ENCODE measurements at regions not wholly inside any gene's neighbourhood (a gene's known extent, or its start where the extent isn't known, plus 50 kb on each side); places are given as distances from the start of the nearest gene placed in this dataset.
"Not testable (repeated sequence)": the region's sequence is repeated elsewhere in the genome, so short reads cannot be mapped to it uniquely, and the experiment has no call there.

DNA sequence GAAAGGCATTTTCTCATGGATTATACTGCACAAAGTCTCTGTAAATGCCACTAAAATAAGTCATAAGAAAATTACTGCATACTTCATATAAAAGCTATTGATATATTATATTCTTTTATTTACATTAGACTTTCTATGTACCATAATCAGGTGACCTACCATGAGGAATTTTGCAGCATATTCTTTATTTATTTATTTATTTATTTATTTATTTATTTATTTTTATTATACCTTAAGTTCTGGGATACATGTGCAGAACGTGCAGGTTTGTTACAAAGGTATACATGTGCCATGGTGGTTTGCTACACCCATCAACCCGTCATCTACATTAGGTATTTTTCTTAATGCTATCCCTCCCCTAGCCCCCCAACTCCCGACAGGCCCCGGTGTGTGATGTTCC is 596.2 kb downstream of the CHSY3 start:
- H3K9ac ChIP-seq (ENCODE audit: low read depth in 1 of 3, low read length in 3 of 3); H3K9me3 ChIP-seq (ENCODE audit: control insufficient read depth in 3 of 3, low read length in 3 of 3); H3K4me1 ChIP-seq (ENCODE audit: control insufficient read depth in 3 of 3, insufficient read depth in 3 of 3, low read length in 3 of 3); H3K27ac ChIP-seq (ENCODE audit: low read depth, low read length); H3K36me3 ChIP-seq (ENCODE audit: control insufficient read depth in 3 of 3, insufficient read depth in 3 of 3, low read length in 3 of 3); H3K27me3 ChIP-seq (ENCODE audit: control insufficient read depth in 3 of 3, insufficient read depth in 3 of 3, low read length in 3 of 3); H3K4me3 ChIP-seq (ENCODE audit: low read length in 3 of 3): not testable (repeated sequence)

GRCh38 chr5:130496215-130496614 is 592.0 kb downstream of the CHSY3 start:
- H3K4me1 ChIP-seq (ENCODE audit: control insufficient read depth in 3 of 3, insufficient read depth in 3 of 3, low read length in 3 of 3), result no peaks in the 10 kb centered on the region
- H3K9me3 ChIP-seq (ENCODE audit: control insufficient read depth in 3 of 3, low read length in 3 of 3), result peaks cover 0 to 2% (median 0%) of the 10 kb centered on the region in 3 donors
- H3K27ac ChIP-seq (ENCODE audit: low read depth, low read length), result no peak overlapping the region
- H3K27me3 ChIP-seq (ENCODE audit: control insufficient read depth in 3 of 3, insufficient read depth in 3 of 3, low read length in 3 of 3), result no peaks in the 10 kb centered on the region
- no peak overlapping the region for H3K4me3 ChIP-seq (ENCODE audit: low read length in 3 of 3)
- H3K36me3 ChIP-seq (ENCODE audit: control insufficient read depth in 3 of 3, insufficient read depth in 3 of 3, low read length in 3 of 3), result no peaks in the 10 kb centered on the region
- H3K9ac ChIP-seq (ENCODE audit: low read depth in 1 of 3, low read length in 3 of 3), result no peak overlapping the region

DNA sequence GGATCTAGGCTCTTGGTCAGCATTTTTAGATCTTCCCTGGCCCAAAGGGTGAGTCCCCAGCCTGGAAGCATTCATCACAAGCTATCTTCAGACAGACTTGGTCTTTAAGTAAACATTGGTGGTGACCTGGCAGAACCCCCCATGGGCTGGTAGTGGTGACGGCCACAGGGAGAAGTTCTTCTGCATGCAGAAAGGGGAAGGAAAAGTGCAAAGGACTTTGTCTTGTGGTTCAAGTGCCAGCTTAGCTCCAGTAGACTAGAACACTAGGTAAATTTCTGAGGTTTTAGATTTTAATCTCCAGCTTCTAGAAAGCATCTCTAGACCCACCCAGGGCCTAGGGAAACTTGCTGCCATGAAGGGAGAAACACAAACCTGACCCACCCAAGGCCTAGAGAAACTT is 584.0 kb downstream of the CHSY3 start:
- Histone ChIP-seq H3K27me3 (ENCODE audit: control insufficient read depth in 3 of 3, insufficient read depth in 3 of 3, low read length in 3 of 3) (no peaks in the 10 kb centered on the region), H3K4me3 (ENCODE audit: low read length in 3 of 3) (no peak overlapping the region), H3K36me3 (ENCODE audit: control insufficient read depth in 3 of 3, insufficient read depth in 3 of 3, low read length in 3 of 3) (no peaks in the 10 kb centered on the region), H3K27ac (ENCODE audit: low read depth, low read length) (no peak overlapping the region), H3K4me1 (ENCODE audit: control insufficient read depth in 3 of 3, insufficient read depth in 3 of 3, low read length in 3 of 3) (no peaks in the 10 kb centered on the region), H3K9me3 (ENCODE audit: control insufficient read depth in 3 of 3, low read length in 3 of 3) (no peaks in the 10 kb centered on the region), H3K9ac (ENCODE audit: low read depth in 1 of 3, low read length in 3 of 3) (no peak overlapping the region)

DNA sequence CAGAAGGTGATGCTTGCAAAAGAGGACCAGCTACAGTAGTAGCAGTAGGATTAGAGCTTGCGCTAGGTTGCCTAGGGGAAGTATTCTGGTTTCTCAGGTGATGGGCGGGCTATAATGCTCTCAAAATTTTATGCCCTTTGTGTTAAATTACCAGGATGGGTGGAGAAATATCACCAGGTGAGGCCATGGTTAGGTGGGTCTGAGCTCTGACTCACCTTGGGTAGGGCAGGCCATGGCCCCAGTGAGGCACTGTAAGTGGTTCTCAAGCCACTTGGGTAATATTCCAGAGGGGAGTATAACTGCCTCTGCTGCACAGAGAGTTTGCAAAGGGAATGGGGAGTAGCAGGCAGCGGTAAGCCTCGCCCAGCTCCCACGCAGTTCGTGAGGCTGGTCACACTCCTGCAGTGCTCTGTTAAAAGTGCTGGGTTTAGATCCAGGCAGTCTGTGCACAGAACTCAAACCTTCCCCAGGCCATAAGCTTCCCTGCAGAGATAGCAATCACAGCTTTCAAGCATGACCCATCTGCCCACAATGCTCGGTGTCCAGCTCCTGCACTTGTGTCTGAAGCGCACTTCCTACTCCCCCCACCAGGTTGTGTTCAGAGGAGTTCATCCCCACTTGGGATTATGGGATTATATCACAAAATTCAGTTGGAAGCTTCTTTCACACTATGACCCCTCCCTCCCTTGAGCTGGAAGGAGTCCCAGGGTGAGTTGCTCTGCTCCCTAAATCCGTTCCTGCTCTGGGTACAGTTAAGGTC is 575.0 kb downstream of the CHSY3 start:
- Histone ChIP-seq H3K4me1 (ENCODE audit: control insufficient read depth in 3 of 3, insufficient read depth in 3 of 3, low read length in 3 of 3) (no peaks in the 10 kb centered on the region), H3K27ac (ENCODE audit: low read depth, low read length) (no peak overlapping the region), H3K4me3 (ENCODE audit: low read length in 3 of 3) (no peak overlapping the region), H3K27me3 (ENCODE audit: control insufficient read depth in 3 of 3, insufficient read depth in 3 of 3, low read length in 3 of 3) (no peaks in the 10 kb centered on the region), H3K9ac (ENCODE audit: low read depth in 1 of 3, low read length in 3 of 3) (no peak overlapping the region), H3K36me3 (ENCODE audit: control insufficient read depth in 3 of 3, insufficient read depth in 3 of 3, low read length in 3 of 3) (no peaks in the 10 kb centered on the region), H3K9me3 (ENCODE audit: control insufficient read depth in 3 of 3, low read length in 3 of 3) (no peaks in the 10 kb centered on the region)

DNA sequence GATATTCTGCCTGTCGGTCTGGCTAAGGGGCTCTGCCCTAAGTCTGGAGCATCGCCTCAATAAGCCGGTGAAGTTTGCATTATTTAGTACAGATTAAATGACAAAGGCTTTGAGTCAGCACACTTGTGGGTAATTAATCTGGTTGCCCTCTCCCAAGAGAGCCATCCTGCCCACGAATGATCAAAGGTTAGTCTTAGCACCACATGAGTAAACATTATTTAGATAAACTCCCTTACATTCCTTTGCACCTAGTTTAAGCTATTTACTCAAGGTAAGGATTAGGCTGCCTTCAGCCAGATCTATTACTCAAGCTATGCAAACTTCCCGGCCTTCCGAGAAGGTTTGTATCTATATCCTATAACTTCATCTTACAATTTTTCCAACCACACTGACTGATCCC is 572.1 kb downstream of the CHSY3 start:
- Histone ChIP-seq H3K27me3 (ENCODE audit: control insufficient read depth in 3 of 3, insufficient read depth in 3 of 3, low read length in 3 of 3) (no peaks in the 10 kb centered on the region), H3K4me3 (ENCODE audit: low read length in 3 of 3) (no peak overlapping the region), H3K27ac (ENCODE audit: low read depth, low read length) (no peak overlapping the region), H3K9me3 (ENCODE audit: control insufficient read depth in 3 of 3, low read length in 3 of 3) (no peaks in the 10 kb centered on the region), H3K36me3 (ENCODE audit: control insufficient read depth in 3 of 3, insufficient read depth in 3 of 3, low read length in 3 of 3) (no peaks in the 10 kb centered on the region), H3K4me1 (ENCODE audit: control insufficient read depth in 3 of 3, insufficient read depth in 3 of 3, low read length in 3 of 3) (no peaks in the 10 kb centered on the region), H3K9ac (ENCODE audit: low read depth in 1 of 3, low read length in 3 of 3) (no peak overlapping the region)

DNA sequence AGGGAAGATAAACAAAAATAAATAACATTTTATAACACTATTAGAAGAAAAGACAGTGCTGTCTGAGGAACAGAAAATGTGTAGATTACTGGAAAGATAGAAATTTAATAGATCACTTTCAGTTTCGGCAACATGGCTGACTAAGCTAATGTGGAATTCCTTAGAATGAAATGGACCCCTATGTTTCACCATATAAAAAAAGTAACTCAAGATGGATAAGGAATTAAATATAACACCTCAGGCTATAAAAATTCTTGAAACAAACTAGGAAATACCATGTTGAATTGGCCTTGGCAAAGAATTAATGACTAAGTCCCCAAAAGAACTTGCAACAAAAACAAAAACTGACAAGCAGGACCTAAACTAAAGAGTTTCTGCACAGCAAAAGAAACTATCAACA is 558.3 kb downstream of the CHSY3 start:
- no peak overlapping the region for H3K27ac ChIP-seq (ENCODE audit: low read depth, low read length)
- H3K27me3 ChIP-seq (ENCODE audit: control insufficient read depth in 3 of 3, insufficient read depth in 3 of 3, low read length in 3 of 3), result no peaks in the 10 kb centered on the region
- no peak overlapping the region for H3K9ac ChIP-seq (ENCODE audit: low read depth in 1 of 3, low read length in 3 of 3)
- H3K36me3 ChIP-seq (ENCODE audit: control insufficient read depth in 3 of 3, insufficient read depth in 3 of 3, low read length in 3 of 3), result no peaks in the 10 kb centered on the region
- H3K9me3 ChIP-seq (ENCODE audit: control insufficient read depth in 3 of 3, low read length in 3 of 3), result no peaks in the 10 kb centered on the region
- H3K4me3 ChIP-seq (ENCODE audit: low read length in 3 of 3), result no peak overlapping the region
- H3K4me1 ChIP-seq (ENCODE audit: control insufficient read depth in 3 of 3, insufficient read depth in 3 of 3, low read length in 3 of 3), result no peaks in the 10 kb centered on the region

- no peak overlapping the region for H3K4me3 ChIP-seq (ENCODE audit: low read length in 3 of 3)
- no peaks in the 10 kb centered on the region for H3K36me3 ChIP-seq (ENCODE audit: control insufficient read depth in 3 of 3, insufficient read depth in 3 of 3, low read length in 3 of 3)
- no peaks in the 10 kb centered on the region for H3K27me3 ChIP-seq (ENCODE audit: control insufficient read depth in 3 of 3, insufficient read depth in 3 of 3, low read length in 3 of 3)
- H3K9me3 ChIP-seq (ENCODE audit: control insufficient read depth in 3 of 3, low read length in 3 of 3), result no peaks in the 10 kb centered on the region
- no peak overlapping the region for H3K27ac ChIP-seq (ENCODE audit: low read depth, low read length)
- no peaks in the 10 kb centered on the region for H3K4me1 ChIP-seq (ENCODE audit: control insufficient read depth in 3 of 3, insufficient read depth in 3 of 3, low read length in 3 of 3)
- no peak overlapping the region for H3K9ac ChIP-seq (ENCODE audit: low read depth in 1 of 3, low read length in 3 of 3)
Measured at GRCh38 chr5:130455175-130455574, 550.9 kb downstream of the CHSY3 start.

DNA sequence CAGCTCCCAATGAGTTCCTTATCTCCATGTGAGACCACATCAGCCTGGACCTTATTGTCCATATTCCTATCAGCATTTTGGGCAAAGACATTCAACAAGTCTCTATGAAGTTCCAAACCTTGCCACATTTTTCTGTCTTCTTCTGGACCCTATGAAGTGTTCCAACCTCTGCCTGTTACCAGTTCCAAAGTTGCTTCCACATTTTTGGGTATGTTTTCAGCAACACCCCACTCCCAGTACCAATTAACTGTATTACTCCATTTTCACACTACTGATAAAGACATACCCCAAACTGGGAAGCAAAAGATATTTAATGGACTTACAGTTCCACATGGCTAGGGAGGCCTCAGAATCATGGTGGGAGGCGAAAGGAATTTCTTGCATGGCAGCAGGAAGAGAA is 548.5 kb downstream of the CHSY3 start:
- Histone ChIP-seq H3K27ac (ENCODE audit: low read depth, low read length) (no peak overlapping the region), H3K27me3 (ENCODE audit: control insufficient read depth in 3 of 3, insufficient read depth in 3 of 3, low read length in 3 of 3) (no peaks in the 10 kb centered on the region), H3K36me3 (ENCODE audit: control insufficient read depth in 3 of 3, insufficient read depth in 3 of 3, low read length in 3 of 3) (no peaks in the 10 kb centered on the region), H3K4me1 (ENCODE audit: control insufficient read depth in 3 of 3, insufficient read depth in 3 of 3, low read length in 3 of 3) (no peaks in the 10 kb centered on the region), H3K9ac (ENCODE audit: low read depth in 1 of 3, low read length in 3 of 3) (no peak overlapping the region), H3K4me3 (ENCODE audit: low read length in 3 of 3) (no peak overlapping the region), H3K9me3 (ENCODE audit: control insufficient read depth in 3 of 3, low read length in 3 of 3) (no peaks in the 10 kb centered on the region)

DNA sequence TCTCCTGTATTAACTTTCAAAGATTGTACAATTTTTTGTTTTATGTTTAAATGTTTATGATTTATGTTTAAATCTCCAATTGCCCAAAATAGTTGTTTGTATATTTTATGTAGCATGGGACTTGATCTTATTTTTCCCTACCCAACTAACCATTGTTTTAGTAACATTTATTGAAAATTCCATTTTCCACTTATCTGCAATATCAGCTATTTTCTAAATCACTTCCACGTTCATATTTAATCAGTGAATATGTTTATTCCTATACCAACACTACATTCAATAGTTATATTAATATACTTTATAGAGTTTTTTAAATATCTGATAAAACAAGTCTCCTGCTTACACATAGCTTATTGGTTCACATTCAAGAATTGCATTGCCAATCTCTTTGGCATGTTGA is 532.2 kb downstream of the CHSY3 start:
- Histone ChIP-seq H3K4me3 (ENCODE audit: low read length in 3 of 3) (no peak overlapping the region), H3K9ac (ENCODE audit: low read depth in 1 of 3, low read length in 3 of 3) (no peak overlapping the region), H3K36me3 (ENCODE audit: control insufficient read depth in 3 of 3, insufficient read depth in 3 of 3, low read length in 3 of 3) (no peaks in the 10 kb centered on the region), H3K9me3 (ENCODE audit: control insufficient read depth in 3 of 3, low read length in 3 of 3) (peaks cover 0 to 15% (median 8%) of the 10 kb centered on the region in 3 donors), H3K27ac (ENCODE audit: low read depth, low read length) (no peak overlapping the region), H3K4me1 (ENCODE audit: control insufficient read depth in 3 of 3, insufficient read depth in 3 of 3, low read length in 3 of 3) (no peaks in the 10 kb centered on the region), H3K27me3 (ENCODE audit: control insufficient read depth in 3 of 3, insufficient read depth in 3 of 3, low read length in 3 of 3) (no peaks in the 10 kb centered on the region)

GRCh38 chr5:130427222-130427955 is 523.1 kb downstream of the CHSY3 start:
- no peak overlapping the region for H3K4me3 ChIP-seq (ENCODE audit: low read length in 3 of 3)
- no peaks in the 10 kb centered on the region for H3K36me3 ChIP-seq (ENCODE audit: control insufficient read depth in 3 of 3, insufficient read depth in 3 of 3, low read length in 3 of 3)
- no peaks in the 10 kb centered on the region for H3K4me1 ChIP-seq (ENCODE audit: control insufficient read depth in 3 of 3, insufficient read depth in 3 of 3, low read length in 3 of 3)
- no peak overlapping the region for H3K9ac ChIP-seq (ENCODE audit: low read depth in 1 of 3, low read length in 3 of 3)
- H3K27ac ChIP-seq (ENCODE audit: low read depth, low read length), result no peak overlapping the region
- H3K9me3 ChIP-seq (ENCODE audit: control insufficient read depth in 3 of 3, low read length in 3 of 3), result no peaks in the 10 kb centered on the region
- no peaks in the 10 kb centered on the region for H3K27me3 ChIP-seq (ENCODE audit: control insufficient read depth in 3 of 3, insufficient read depth in 3 of 3, low read length in 3 of 3)

Data from skeletal muscle tissue (tissue), 3 donors.